Retinal pigment epithelial cell (primary cell): ENCODE measurements at regions not wholly inside any gene's neighbourhood (a gene's known extent, or its start where the extent isn't known, plus 50 kb on each side); places are given as distances from the start of the nearest gene placed in this dataset.

Experiments used
- DNase-seq: peaks from one replicate; pipeline ENCODE4 v3.0.0-alpha.2; 2010; ENCODE audit warnings: low read depth
- H3K4me3 ChIP-seq: 2 replicates; pipeline ENCODE4 v1.5.1; 2011; ENCODE audit warnings: mild to moderate bottlenecking, low read length, control low read depth, moderate library complexity
- TF ChIP-seq, protein P1 (sequence below): conservative IDR thresholded peaks from 2 replicates; pipeline ENCODE4 v1.5.1; 2011; ENCODE audit warnings: low read depth, low read length, control low read depth, inconsistent platforms

DNA sequence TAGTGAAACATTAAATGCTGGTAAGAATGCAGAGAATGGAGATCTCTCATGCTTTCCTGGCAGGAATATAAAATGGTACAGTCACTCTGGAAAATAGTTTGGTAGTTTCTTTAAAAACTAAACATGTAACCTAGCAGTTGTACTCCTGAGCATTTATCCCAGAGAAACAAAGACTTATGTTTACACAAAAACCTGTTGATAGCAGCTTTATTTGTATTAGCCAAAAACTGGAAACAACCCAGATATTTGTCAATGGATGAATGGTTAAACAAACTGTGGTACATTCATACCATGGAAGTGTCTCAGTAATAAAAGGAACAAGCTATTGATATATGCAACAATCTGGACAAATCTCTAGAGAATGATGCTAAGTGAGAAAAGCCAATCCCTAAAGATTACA is 81.7 kb upstream of the CTAGE1 start:
- no peak for DNase-seq
- TF ChIP-seq, protein P1, sequence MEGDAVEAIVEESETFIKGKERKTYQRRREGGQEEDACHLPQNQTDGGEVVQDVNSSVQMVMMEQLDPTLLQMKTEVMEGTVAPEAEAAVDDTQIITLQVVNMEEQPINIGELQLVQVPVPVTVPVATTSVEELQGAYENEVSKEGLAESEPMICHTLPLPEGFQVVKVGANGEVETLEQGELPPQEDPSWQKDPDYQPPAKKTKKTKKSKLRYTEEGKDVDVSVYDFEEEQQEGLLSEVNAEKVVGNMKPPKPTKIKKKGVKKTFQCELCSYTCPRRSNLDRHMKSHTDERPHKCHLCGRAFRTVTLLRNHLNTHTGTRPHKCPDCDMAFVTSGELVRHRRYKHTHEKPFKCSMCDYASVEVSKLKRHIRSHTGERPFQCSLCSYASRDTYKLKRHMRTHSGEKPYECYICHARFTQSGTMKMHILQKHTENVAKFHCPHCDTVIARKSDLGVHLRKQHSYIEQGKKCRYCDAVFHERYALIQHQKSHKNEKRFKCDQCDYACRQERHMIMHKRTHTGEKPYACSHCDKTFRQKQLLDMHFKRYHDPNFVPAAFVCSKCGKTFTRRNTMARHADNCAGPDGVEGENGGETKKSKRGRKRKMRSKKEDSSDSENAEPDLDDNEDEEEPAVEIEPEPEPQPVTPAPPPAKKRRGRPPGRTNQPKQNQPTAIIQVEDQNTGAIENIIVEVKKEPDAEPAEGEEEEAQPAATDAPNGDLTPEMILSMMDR: no peak
- no peak overlapping the region for H3K4me3 ChIP-seq

DNA sequence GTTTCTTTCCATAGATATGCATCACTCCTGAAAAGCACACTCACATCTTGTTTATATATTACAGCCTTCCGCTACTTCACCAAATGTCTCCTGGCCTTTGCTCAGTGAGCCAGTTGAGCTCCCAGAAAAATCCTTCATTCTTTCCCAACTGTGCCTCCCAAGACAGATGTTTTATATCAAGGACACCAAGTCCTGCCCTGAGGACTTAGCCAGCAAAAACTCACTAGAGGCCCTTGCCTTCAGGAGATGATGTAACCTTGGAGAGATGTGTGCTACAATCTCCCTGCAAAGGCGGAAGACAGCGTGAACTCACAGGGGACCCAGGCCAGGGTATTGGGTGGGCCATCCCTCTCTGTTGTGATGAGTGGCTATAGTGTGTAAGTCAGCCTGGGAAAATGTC is 86.1 kb upstream of the CTAGE1 start:
- H3K4me3 ChIP-seq: no peak overlapping the region
- no peak for DNase-seq
- TF ChIP-seq, protein P1: no peak

DNA sequence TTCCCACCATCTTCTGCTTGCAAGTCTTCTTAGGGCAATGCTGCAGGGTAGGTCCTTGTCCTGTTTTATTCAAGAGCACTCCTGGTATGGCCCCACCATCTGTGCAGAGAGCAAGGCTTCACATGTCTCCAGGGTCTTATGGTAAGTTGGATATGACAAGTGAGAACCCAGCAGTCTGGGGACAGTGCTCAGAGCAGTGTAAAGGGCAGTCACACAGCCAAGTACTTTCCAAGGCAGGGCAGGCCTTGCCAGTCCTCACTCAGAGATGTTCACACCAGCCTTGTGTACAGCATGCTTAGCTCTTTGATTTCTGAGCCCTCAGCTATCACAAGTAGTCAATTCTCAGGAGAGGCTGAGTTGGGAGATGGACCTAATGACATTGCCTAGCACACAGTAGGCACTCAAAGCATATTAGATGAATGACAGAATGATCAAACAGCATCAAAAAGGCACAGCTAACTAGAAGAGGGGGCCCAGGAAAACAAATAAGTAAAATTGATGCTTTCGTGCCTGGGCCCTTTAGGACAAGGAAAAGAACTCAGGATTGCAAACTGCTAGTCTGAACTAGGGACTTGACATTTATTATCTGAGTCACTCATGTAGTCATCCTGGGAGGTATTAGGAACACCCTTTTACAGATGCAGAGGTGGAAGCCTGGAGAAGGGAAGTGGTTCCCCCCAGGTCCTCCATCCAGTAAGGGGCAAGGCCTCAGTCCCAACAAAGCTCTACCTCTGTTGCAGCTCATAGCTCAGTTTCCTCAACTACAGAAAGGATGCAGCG is 86.7 kb upstream of the CTAGE1 start:
- TF ChIP-seq, protein P1: no peak
- no peak overlapping the region for H3K4me3 ChIP-seq
- no peak for DNase-seq

DNA sequence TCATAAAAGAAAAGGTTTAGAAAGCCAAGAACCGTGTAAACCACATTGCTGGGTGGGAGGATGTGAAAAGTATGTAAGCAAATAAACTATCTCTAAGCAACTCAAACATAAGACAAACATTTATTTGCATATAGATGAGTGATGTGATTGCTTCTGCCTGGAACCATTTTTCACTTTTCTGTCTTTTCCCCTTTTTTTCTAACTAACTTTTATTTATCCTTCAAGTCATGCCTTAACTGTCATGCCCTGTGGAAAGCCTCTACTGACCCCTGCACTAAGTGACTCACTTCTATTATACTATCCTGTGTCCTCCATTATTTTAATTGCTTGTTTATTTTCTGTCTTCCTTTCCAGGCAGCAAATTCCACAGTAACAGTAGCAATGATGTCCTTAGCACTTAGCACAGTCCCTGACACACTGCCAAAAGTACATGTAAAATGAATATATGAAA is 87.5 kb upstream of the CTAGE1 start:
- TF ChIP-seq, protein P1: no peak
- DNase-seq: no peak
- H3K4me3 ChIP-seq: no peak overlapping the region

DNA sequence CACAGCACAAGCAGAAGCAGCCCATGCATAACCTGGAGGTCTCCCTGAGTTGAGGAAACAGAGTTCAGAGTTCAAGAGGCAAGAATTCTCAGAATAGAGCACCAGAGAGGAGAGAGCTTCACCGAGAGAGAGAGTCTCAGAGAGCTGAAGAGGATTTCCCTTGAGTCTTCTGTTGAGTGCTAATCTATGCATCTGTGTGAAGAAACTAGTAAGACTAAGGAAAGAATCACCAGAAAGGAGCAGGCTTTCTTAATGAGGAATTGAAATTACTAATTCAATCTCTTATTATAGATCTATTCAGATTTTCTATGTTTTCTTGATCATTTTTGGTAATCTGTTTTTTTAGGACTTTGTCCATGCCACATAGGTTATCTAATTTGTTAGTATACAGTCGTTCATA is 89.3 kb upstream of the CTAGE1 start:
- no peak for DNase-seq
- no peak overlapping the region for H3K4me3 ChIP-seq
- TF ChIP-seq, protein P1: no peak

DNA sequence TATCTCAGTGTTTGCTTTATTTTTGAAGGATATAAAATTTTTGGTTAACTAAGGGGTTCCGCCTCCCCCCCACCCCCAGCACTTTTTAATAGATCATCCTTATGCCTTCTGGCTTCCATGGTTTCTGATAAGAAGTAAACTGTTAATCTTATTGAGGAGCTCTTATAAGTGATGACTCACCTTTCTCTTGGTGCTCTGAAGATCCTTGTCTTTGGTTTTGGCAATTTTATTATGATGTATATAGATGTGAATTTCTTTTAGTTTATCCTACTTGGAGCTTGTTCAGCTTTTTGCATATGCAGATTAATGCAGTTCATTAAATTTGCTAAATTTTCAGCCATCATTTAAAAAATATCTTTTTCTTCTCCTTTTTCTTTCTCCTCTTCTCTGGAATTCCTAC is 91.7 kb upstream of the CTAGE1 start:
- no peak for DNase-seq
- H3K4me3 ChIP-seq: no peak overlapping the region
- TF ChIP-seq, protein P1: no peak

DNA sequence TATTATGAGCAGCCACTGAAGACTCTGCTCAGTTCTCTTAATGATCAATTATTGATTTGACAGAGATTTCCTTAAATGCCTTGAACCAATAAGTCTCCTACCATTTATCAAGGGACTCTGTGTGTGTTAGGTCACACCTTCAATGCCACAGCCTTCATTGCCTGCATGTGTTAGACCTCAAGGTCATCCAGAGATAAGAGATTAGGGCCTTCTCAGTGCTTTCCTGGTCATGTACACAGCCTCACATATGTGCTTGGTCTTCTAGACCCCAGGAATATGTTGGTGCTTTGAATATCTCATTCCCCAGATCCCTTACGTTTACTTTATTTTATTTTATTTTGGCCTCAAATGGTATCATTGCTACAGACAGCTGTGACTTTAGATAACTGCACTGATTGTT is 93.0 kb upstream of the CTAGE1 start:
- no peak overlapping the region for H3K4me3 ChIP-seq
- TF ChIP-seq, protein P1: no peak
- DNase-seq: no peak
